PC-3 (cell line): ENCODE measurements at regions not wholly inside any gene's neighbourhood (a gene's known extent, or its start where the extent isn't known, plus 50 kb on each side); places are given as distances from the start of the nearest gene placed in this dataset.

ENCODE experiments used
- ATAC-seq: fragments of 200-7000 bp; cut with Tn5 transposase; 2 replicates; pipeline ENCODE4 v1.9.1; 2020; ENCODE audit warnings: mild to moderate bottlenecking, moderate library complexity
- BruUV-seq: library from RNA; stranded (reverse); fragments of 400-500 nt; replicated peaks from 2 replicates; lab custom pipeline; 2021; lab: Mats Ljungman, UMichigan
- CTCF ChIA-PET: fragments of 300-600 bp; sonication (Branson Sonifier 250); formaldehyde crosslinking; loops from one replicate; lab custom pipeline; 2022; ENCODE audit warnings: antibody characterized with exemption; lab: Charles Lee
- POLR2A ChIA-PET: fragments of 300-600 bp; sonication (Branson Sonifier 250); formaldehyde crosslinking; loops from one replicate; lab custom pipeline; 2022; ENCODE audit warnings: antibody characterized with exemption; ENCODE audit not compliant: unreplicated experiment; lab: Charles Lee
- DNase-seq: peaks from one replicate; pipeline ENCODE4 v3.0.0-alpha.2; 2015
- H2AFZ ChIP-seq: fragments of 300-600 bp; sonication (generic); 2 replicates; pipeline ENCODE4 v1.6.0; 2016; ENCODE audit warnings: antibody characterized with exemption, low read length
- H3F3A ChIP-seq: fragments of 300-600 bp; sonication (generic); one replicate; pipeline ENCODE4 v1.6.0; 2017; ENCODE audit warnings: antibody characterized with exemption, low read length, control low read depth, mild to moderate bottlenecking; ENCODE audit not compliant: unreplicated experiment
- H3K27ac ChIP-seq: fragments of 300-600 bp; sonication (generic); 2 replicates; pipeline ENCODE4 v1.5.1; 2016; ENCODE audit warnings: mild to moderate bottlenecking, low read length
- H3K27me3 ChIP-seq: fragments of 300-600 bp; sonication (generic); 2 replicates; pipeline ENCODE4 v1.6.1; 2016; ENCODE audit warnings: low read length, mixed read lengths
- H3K36me3 ChIP-seq: fragments of 300-600 bp; sonication (generic); 2 replicates; pipeline ENCODE4 v1.6.1; 2016; ENCODE audit warnings: low read depth, mixed run types, low read length, mixed read lengths
- H3K4me1 ChIP-seq: fragments of 300-600 bp; sonication (generic); 2 replicates; pipeline ENCODE4 v1.5.1; 2016; ENCODE audit warnings: low read length; ENCODE audit not compliant: insufficient read depth
- H3K4me2 ChIP-seq: fragments of 300-600 bp; sonication (generic); 2 replicates; pipeline ENCODE4 v1.6.0; 2016; ENCODE audit warnings: low read length
- H3K4me3 ChIP-seq: fragments of 300-600 bp; sonication (generic); 2 replicates; pipeline ENCODE4 v1.5.1; 2016; ENCODE audit warnings: mild to moderate bottlenecking, low read length, mixed read lengths
- H3K79me2 ChIP-seq: fragments of 300-600 bp; sonication (generic); 2 replicates; pipeline ENCODE4 v1.6.1; 2017; ENCODE audit warnings: low read length, mixed read lengths
- H3K9ac ChIP-seq: fragments of 300-600 bp; sonication (generic); 2 replicates; pipeline ENCODE4 v1.6.0; 2016; ENCODE audit warnings: mild to moderate bottlenecking, low read length
- H3K9me2 ChIP-seq: fragments of 300-600 bp; sonication (generic); replicated peaks from 2 replicates; pipeline ENCODE4 v1.6.1; 2016; ENCODE audit warnings: mixed run types, low read length, mixed read lengths
- H3K9me3 ChIP-seq: fragments of 300-600 bp; sonication (generic); 2 replicates; pipeline ENCODE4 v1.6.1; 2016; ENCODE audit warnings: low read length, mixed read lengths
- H4K20me1 ChIP-seq: fragments of 300-600 bp; sonication (generic); 2 replicates; pipeline ENCODE4 v1.6.1; 2016; ENCODE audit warnings: low read length, mixed read lengths
- CTCF ChIP-seq: fragments of 300-600 bp; sonication (generic); conservative IDR thresholded peaks from 2 replicates; pipeline ENCODE4 v1.5.1; 2017; ENCODE audit warnings: antibody characterized with exemption, low read depth, mild to moderate bottlenecking, low read length
- EZH2 ChIP-seq: fragments of 300-600 bp; sonication (generic); IDR thresholded peaks from one replicate; pipeline ENCODE4 v1.6.1; 2017; ENCODE audit warnings: antibody characterized with exemption, mild to moderate bottlenecking, low read length; ENCODE audit not compliant: unreplicated experiment
- EZH2phosphoT487 ChIP-seq: fragments of 300-600 bp; sonication (generic); IDR thresholded peaks from 2 replicates; pipeline ENCODE4 v1.6.1; 2018; ENCODE audit warnings: mild to moderate bottlenecking, antibody characterized with exemption, low read length, borderline replicate concordance
- intact Hi-C: fragments of 100-400 bp; cut with micrococcal nuclease; formaldehyde crosslinking; loops from 2 replicates; pipeline ENCODE4 v1.9.0; 2023

GRCh38 chr13:100790405-100790804 is 115.8 kb upstream of the TMTC4 start:
- Histone ChIP-seq H3K9me2 (no peaks in the 10 kb centered on the region), H4K20me1 (no peaks in the 10 kb centered on the region), H3F3A (no peaks in the 10 kb centered on the region), H3K9me3 (no peaks in the 10 kb centered on the region), H2AFZ (no peak overlapping the region), H3K27me3 (peaks cover 26% of the 10 kb centered on the region), H3K4me2 (no peak overlapping the region), H3K36me3 (no peaks in the 10 kb centered on the region), H3K9ac (no peak overlapping the region), H3K79me2 (no peaks in the 10 kb centered on the region), H3K4me3 (no peak overlapping the region), H3K4me1 (no peaks in the 10 kb centered on the region), H3K27ac (no peak overlapping the region)
- no TSS peak for BruUV-seq
- no peak for ATAC-seq
- TF ChIP-seq EZH2, result no peak
- TF ChIP-seq EZH2phosphoT487, result no peak
- TF ChIP-seq CTCF, result no peak
- CTCF ChIA-PET, result no interaction called here
- POLR2A ChIA-PET, result no interaction called here
- no peak for DNase-seq
- intact Hi-C loops, result no loop called here

- Histone ChIP-seq H3K9me3 (no peaks in the 10 kb centered on the region), H3K9me2 (no peaks in the 10 kb centered on the region), H3K4me3 (no peak overlapping the region), H3K9ac (no peak overlapping the region), H3F3A (no peaks in the 10 kb centered on the region), H3K4me1 (no peaks in the 10 kb centered on the region), H3K4me2 (no peak overlapping the region), H3K36me3 (no peaks in the 10 kb centered on the region), H2AFZ (no peak overlapping the region), H3K27me3 (peaks cover 26% of the 10 kb centered on the region), H3K79me2 (no peaks in the 10 kb centered on the region), H3K27ac (no peak overlapping the region), H4K20me1 (no peaks in the 10 kb centered on the region)
- CTCF ChIA-PET, result no interaction called here
- intact Hi-C loops, result no loop called here
- no peak for ATAC-seq
- no peak for DNase-seq
- BruUV-seq, result no TSS peak
- TF ChIP-seq EZH2 (no peak), EZH2phosphoT487 (no peak), CTCF (no peak)
- POLR2A ChIA-PET, result no interaction called here
These were observed 115.4 kb upstream of the TMTC4 start for GRCh38 chr13:100789968-100790367.

- no peak overlapping the region for H3K4me2 ChIP-seq
- no peaks in the 10 kb centered on the region for H3K9me3 ChIP-seq
- no peaks in the 10 kb centered on the region for H3F3A ChIP-seq
- H4K20me1 ChIP-seq, result no peaks in the 10 kb centered on the region
- no TSS peak for BruUV-seq
- H3K27me3 ChIP-seq, result peaks cover 26% of the 10 kb centered on the region
- H3K9me2 ChIP-seq, result no peaks in the 10 kb centered on the region
- DNase-seq, result no peak
- H3K4me1 ChIP-seq, result no peaks in the 10 kb centered on the region
- no peak overlapping the region for H3K4me3 ChIP-seq
- POLR2A ChIA-PET, result no interaction called here
- no peaks in the 10 kb centered on the region for H3K36me3 ChIP-seq
- CTCF ChIA-PET, result no interaction called here
- no peak overlapping the region for H2AFZ ChIP-seq
- intact Hi-C loops, result no loop called here
- H3K9ac ChIP-seq, result no peak overlapping the region
- TF ChIP-seq EZH2 (no peak), EZH2phosphoT487 (no peak), CTCF (no peak)
- no peak for ATAC-seq
- H3K27ac ChIP-seq, result no peak overlapping the region
- H3K79me2 ChIP-seq, result no peaks in the 10 kb centered on the region
These were observed 114.9 kb upstream of the TMTC4 start for GRCh38 chr13:100789481-100789880.
